Panc1 (cell line): ENCODE measurements at regions not wholly inside any gene's neighbourhood (a gene's known extent, or its start where the extent isn't known, plus 50 kb on each side); places are given as distances from the start of the nearest gene placed in this dataset.

ENCODE experiments used
- ATAC-seq: fragments of 200-7000 bp; cut with Tn5 transposase; 2 replicates; pipeline ENCODE4 v1.9.1; 2020; ENCODE audit warnings: mild to moderate bottlenecking, moderate library complexity
- BruUV-seq: library from RNA; stranded (reverse); fragments of 400-500 nt; replicated peaks from 2 replicates; lab custom pipeline; 2021; lab: Mats Ljungman, UMichigan
- CTCF ChIA-PET: fragments of 300-600 bp; sonication (Branson Sonifier 250); formaldehyde crosslinking; loops from one replicate; lab custom pipeline; 2022; ENCODE audit warnings: antibody characterized with exemption; lab: Charles Lee
- POLR2A ChIA-PET: fragments of 300-600 bp; sonication (Branson Sonifier 250); formaldehyde crosslinking; loops from one replicate; lab custom pipeline; 2022; ENCODE audit warnings: antibody characterized with exemption; lab: Charles Lee
- DNase-seq: peaks from one replicate; pipeline ENCODE4 v3.0.0-alpha.2; 2010; ENCODE audit warnings: low read depth, low spot score
- H3K27ac ChIP-seq: 2 replicates; pipeline ENCODE4 v1.5.1; 2011; ENCODE audit warnings: mild to moderate bottlenecking, low read length, inconsistent platforms
- H3K27me3 ChIP-seq: fragments of 200-500 bp; sonication (Bioruptor generic); 2 replicates; pipeline ENCODE4 v1.6.0; 2014; ENCODE audit warnings: low read length, inconsistent platforms; ENCODE audit not compliant: control insufficient read depth, insufficient read depth
- H3K36me3 ChIP-seq: fragments of 200-500 bp; sonication (Bioruptor generic); 2 replicates; pipeline ENCODE4 v1.5.1; 2014; ENCODE audit warnings: inconsistent platforms, mild to moderate bottlenecking, low read length, moderate library complexity; ENCODE audit not compliant: control insufficient read depth, insufficient read depth
- H3K4me1 ChIP-seq: 2 replicates; pipeline ENCODE4 v1.5.1; 2011; ENCODE audit warnings: inconsistent platforms, mild to moderate bottlenecking, low read length, moderate library complexity; ENCODE audit not compliant: control insufficient read depth, insufficient read depth
- H3K4me3 ChIP-seq, 2 experiments: 2 replicates each; pipeline ENCODE4 v1.5.1; 2011 to 2012; ENCODE audit warnings: low read depth in 2 of 2, low read length in 2 of 2, mild to moderate bottlenecking in 2 of 2, inconsistent platforms in 1 of 2, moderate library complexity in 1 of 2
- H3K9me3 ChIP-seq: fragments of 200-500 bp; sonication (Bioruptor generic); 2 replicates; pipeline ENCODE4 v1.5.1; 2014; ENCODE audit warnings: low read depth, mild to moderate bottlenecking, inconsistent platforms, low read length, moderate library complexity; ENCODE audit not compliant: control insufficient read depth, insufficient read depth
- POLR2AphosphoS5 ChIP-seq: IDR thresholded peaks from 2 replicates; pipeline ENCODE4 v1.6.1; 2012; ENCODE audit warnings: mild to moderate bottlenecking, low read depth, low read length, moderate library complexity
- SIN3A ChIP-seq: IDR thresholded peaks from 2 replicates; pipeline ENCODE4 v1.6.1; 2012; ENCODE audit warnings: low read depth, mild to moderate bottlenecking, low read length, moderate library complexity, borderline replicate concordance; ENCODE audit not compliant: insufficient read depth
- TCF7L2 ChIP-seq: IDR thresholded peaks from 2 replicates; pipeline ENCODE4 v1.6.1; 2011; ENCODE audit warnings: mild to moderate bottlenecking, low read depth, low read length, inconsistent platforms
- in situ Hi-C: cut with HindIII; loops from 2 replicates; pipeline ENCODE4 v1.10.0; 2016; ENCODE audit warnings: low sequenced_read_pairs, low pct_unique_long_range_greater_than_20kb
- intact Hi-C: fragments of 100-400 bp; cut with micrococcal nuclease; formaldehyde crosslinking; loops from one replicate; pipeline ENCODE4 v1.10.0; 2022; ENCODE audit not compliant: unreplicated experiment
- TF ChIP-seq, protein P1 (sequence below), 2 experiments: IDR thresholded peaks; 2 replicates each; pipeline ENCODE4 v1.6.1; 2011 to 2012; ENCODE audit warnings: low read depth in 2 of 2, control low read depth in 1 of 2, low read length in 1 of 2, mild to moderate bottlenecking in 1 of 2, moderate library complexity in 1 of 2; ENCODE audit not compliant: insufficient read depth in 1 of 2
- TF ChIP-seq, protein P2 (sequence below): fragments of 450-650 bp; IDR thresholded peaks from 2 replicates; pipeline ENCODE4 v1.5.1; 2017; ENCODE audit warnings: mild to moderate bottlenecking

DNA sequence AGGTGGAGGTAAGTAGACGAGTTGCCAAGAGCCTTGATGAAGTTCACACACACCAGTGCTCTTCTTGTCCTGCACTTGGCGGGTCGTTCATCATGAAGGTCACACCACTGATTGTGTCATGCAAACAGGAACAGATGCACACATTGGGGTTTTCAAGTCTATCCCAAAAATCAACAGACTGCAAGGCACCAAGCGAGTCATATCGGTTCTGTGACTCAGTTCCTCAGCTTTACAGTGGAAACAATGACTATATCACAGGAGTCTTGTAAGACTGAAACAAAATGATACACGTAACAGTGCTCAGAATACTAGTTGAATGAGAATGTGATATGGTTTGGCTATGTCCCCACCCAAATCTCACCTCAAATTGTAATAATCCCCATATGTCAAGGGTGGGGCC, 526.9 kb upstream of the ID2 start:
- Histone ChIP-seq H3K27me3 (no peaks in the 10 kb centered on the region), H3K36me3 (no peaks in the 10 kb centered on the region), H3K9me3 (no peaks in the 10 kb centered on the region), H3K27ac (no peak overlapping the region), H3K4me1 (no peaks in the 10 kb centered on the region), H3K4me3 (no peak overlapping the region)
- ChIA-PET POLR2A (no interaction called here), CTCF (no interaction called here)
- intact Hi-C loops (loop anchor here (10.0 kb wide), 1 partner anchor 530 kb away; the partner anchor contains the start of gene ID2), in situ Hi-C loops (no loop called here)
- DNase-seq (no peak), ATAC-seq (no peak)
- BruUV-seq = no TSS peak
- TF ChIP-seq, protein P1, sequence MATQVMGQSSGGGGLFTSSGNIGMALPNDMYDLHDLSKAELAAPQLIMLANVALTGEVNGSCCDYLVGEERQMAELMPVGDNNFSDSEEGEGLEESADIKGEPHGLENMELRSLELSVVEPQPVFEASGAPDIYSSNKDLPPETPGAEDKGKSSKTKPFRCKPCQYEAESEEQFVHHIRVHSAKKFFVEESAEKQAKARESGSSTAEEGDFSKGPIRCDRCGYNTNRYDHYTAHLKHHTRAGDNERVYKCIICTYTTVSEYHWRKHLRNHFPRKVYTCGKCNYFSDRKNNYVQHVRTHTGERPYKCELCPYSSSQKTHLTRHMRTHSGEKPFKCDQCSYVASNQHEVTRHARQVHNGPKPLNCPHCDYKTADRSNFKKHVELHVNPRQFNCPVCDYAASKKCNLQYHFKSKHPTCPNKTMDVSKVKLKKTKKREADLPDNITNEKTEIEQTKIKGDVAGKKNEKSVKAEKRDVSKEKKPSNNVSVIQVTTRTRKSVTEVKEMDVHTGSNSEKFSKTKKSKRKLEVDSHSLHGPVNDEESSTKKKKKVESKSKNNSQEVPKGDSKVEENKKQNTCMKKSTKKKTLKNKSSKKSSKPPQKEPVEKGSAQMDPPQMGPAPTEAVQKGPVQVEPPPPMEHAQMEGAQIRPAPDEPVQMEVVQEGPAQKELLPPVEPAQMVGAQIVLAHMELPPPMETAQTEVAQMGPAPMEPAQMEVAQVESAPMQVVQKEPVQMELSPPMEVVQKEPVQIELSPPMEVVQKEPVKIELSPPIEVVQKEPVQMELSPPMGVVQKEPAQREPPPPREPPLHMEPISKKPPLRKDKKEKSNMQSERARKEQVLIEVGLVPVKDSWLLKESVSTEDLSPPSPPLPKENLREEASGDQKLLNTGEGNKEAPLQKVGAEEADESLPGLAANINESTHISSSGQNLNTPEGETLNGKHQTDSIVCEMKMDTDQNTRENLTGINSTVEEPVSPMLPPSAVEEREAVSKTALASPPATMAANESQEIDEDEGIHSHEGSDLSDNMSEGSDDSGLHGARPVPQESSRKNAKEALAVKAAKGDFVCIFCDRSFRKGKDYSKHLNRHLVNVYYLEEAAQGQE (IDR thresholded peaks at IDR 0.05; ENCODE audit: insufficient read depth in 1 of 2, low read depth in 2 of 2, low read length in 1 of 2) = no peak
- no peak for TF ChIP-seq TCF7L2
- TF ChIP-seq SIN3A = no peak

DNA sequence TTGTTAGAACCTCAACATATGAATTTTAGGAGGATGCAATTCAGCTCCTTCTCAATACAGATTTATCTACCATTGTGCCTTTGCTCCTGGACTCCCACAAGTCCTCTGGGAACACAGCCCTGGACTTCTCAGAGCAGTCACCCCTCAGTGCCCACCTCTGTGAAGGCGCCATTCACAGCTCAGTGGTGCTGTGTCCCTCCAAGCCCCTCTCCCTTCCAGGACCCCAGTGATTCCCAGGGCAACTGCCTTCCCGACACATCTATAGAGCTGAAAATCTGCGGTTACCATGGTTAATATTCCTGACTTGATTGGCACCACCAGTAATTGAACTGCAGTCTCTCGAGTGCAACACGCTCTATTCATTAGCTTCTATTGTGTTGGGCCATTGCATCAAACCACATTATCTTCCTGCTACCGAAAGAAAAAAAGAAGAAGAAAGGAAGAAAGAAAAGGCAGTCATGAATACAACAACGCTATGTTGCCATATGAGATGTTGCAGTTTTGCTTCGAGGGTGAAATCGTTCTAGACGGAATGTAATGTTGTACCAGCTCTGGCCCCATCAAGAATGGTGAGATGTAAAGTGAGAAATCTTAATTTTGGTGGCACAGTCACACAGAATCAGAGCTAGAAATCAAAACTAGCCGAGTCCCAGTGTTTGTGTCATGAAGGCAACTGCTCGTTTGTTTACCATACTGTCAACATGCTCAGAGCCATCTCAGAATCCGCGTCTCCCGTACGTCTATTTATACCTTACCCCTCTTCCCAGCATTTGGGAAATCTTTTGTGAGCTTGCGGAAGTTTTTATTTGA, 524.0 kb upstream of the ID2 start:
- in situ Hi-C loops = no loop called here
- no peak overlapping the region for H3K4me3 ChIP-seq
- H3K4me1 ChIP-seq = no peaks in the 10 kb centered on the region
- ChIA-PET POLR2A (no interaction called here), CTCF (no interaction called here)
- no peak overlapping the region for H3K27ac ChIP-seq
- no peak for ATAC-seq
- no peaks in the 10 kb centered on the region for H3K9me3 ChIP-seq
- intact Hi-C loops = loop anchor here (10.0 kb wide), 1 partner anchor 527 kb away; the partner anchor contains the start of gene ID2
- no peaks in the 10 kb centered on the region for H3K36me3 ChIP-seq
- TF ChIP-seq TCF7L2 (no peak), POLR2AphosphoS5 (no peak), SIN3A (no peak)
- TF ChIP-seq, protein P2, sequence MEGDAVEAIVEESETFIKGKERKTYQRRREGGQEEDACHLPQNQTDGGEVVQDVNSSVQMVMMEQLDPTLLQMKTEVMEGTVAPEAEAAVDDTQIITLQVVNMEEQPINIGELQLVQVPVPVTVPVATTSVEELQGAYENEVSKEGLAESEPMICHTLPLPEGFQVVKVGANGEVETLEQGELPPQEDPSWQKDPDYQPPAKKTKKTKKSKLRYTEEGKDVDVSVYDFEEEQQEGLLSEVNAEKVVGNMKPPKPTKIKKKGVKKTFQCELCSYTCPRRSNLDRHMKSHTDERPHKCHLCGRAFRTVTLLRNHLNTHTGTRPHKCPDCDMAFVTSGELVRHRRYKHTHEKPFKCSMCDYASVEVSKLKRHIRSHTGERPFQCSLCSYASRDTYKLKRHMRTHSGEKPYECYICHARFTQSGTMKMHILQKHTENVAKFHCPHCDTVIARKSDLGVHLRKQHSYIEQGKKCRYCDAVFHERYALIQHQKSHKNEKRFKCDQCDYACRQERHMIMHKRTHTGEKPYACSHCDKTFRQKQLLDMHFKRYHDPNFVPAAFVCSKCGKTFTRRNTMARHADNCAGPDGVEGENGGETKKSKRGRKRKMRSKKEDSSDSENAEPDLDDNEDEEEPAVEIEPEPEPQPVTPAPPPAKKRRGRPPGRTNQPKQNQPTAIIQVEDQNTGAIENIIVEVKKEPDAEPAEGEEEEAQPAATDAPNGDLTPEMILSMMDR = no peak
- TF ChIP-seq, protein P1 (IDR thresholded peaks at IDR 0.05; ENCODE audit: insufficient read depth in 1 of 2, low read depth in 2 of 2, low read length in 1 of 2) = no peak
- no TSS peak for BruUV-seq
- no peaks in the 10 kb centered on the region for H3K27me3 ChIP-seq
- no peak for DNase-seq
